WTC11 (cell line): ENCODE measurements at regions not wholly inside any gene's neighbourhood (a gene's known extent, or its start where the extent isn't known, plus 50 kb on each side); places are given as distances from the start of the nearest gene placed in this dataset.

Source experiments
- CREM ChIP-seq: sonication (generic); formaldehyde crosslinking; IDR thresholded peaks from 2 replicates; pipeline ENCODE4 v1.8.1; 2022; ENCODE audit warnings: mild to moderate bottlenecking, missing genetic modification reagents, moderate library complexity
- CTCF ChIP-seq: fragments of 200-600 bp; IDR thresholded peaks from 2 replicates; pipeline ENCODE4 v1.8.0; 2022; ENCODE audit warnings: antibody characterized with exemption
- KAT7 ChIP-seq: sonication (generic); formaldehyde crosslinking; IDR thresholded peaks from 2 replicates; pipeline ENCODE4 v1.8.1; 2023; ENCODE audit warnings: missing genetic modification reagents, mild to moderate bottlenecking, borderline replicate concordance
- PRDM15 ChIP-seq: sonication (generic); formaldehyde crosslinking; IDR thresholded peaks from 2 replicates; pipeline ENCODE4 v1.8.0; 2022; ENCODE audit warnings: missing genetic modification reagents
- USF2 ChIP-seq: sonication (generic); formaldehyde crosslinking; IDR thresholded peaks from 2 replicates; pipeline ENCODE4 v1.8.1; 2023; ENCODE audit warnings: mild to moderate bottlenecking, missing genetic modification reagents, moderate library complexity

GRCh38 chr21:32093646-32094462, 185.0 kb downstream of the MIS18A start:
- TF ChIP-seq CTCF = no peak
- TF ChIP-seq PRDM15 (CRISPR knock-in tag) = no peak
- TF ChIP-seq USF2 (CRISPR knock-in tag) = no peak
- TF ChIP-seq CREM (CRISPR knock-in tag) = no peak
- TF ChIP-seq KAT7 (CRISPR knock-in tag) = no peak
